Hindlimb muscle (tissue), 1 donor: ENCODE measurements at regions not wholly inside any gene's neighbourhood (a gene's known extent, or its start where the extent isn't known, plus 50 kb on each side); places are given as distances from the start of the nearest gene placed in this dataset.

ENCODE experiments used
- DNase-seq: peaks from one replicate; pipeline ENCODE4 v3.0.0-alpha.2; 2013

DNA sequence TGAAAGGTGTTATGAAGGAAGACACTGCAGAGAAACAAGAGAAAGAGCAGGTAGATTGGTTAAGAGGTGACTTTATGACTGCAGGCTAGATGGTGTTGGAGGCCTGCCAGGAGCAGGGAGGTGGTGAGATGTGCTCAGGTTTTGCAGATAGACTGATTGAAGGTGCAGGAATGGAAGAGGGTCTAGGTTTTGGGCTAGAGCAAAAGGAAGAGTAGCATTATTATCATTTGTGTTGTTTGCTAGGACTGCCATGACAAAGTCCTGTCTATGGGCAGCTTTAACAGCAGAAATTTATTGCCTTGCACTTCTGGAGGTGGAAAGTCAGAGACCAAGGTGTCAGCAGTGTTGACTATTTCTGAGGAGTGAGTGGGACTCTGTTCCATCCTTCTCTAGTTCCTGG is 172.9 kb upstream of the SOX11 start:
- no peak for DNase-seq

- peak; percentile 14 for DNase-seq
Measured at GRCh38 chr2:5520463-5520972, 171.7 kb upstream of the SOX11 start.

DNA sequence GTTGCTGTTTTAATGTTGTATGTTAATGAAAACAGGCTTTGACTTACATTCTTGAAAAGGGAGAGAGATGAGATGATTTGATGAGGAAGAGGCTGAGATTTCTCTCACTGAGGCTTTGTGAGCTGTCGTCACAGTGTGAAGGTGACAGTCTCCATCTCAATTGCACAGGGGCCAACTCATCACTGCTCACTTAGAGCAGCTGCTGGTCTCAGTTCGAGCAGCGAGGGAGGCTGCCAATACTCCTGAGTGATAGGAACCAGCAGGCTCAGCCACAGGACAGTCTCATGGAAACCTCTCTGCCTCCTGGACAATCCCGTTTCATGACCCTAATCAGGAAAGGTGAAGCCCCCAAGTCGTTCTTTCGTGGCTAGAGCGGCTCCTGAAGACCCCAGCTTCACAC is 170.7 kb upstream of the SOX11 start:
- no peak for DNase-seq

DNA sequence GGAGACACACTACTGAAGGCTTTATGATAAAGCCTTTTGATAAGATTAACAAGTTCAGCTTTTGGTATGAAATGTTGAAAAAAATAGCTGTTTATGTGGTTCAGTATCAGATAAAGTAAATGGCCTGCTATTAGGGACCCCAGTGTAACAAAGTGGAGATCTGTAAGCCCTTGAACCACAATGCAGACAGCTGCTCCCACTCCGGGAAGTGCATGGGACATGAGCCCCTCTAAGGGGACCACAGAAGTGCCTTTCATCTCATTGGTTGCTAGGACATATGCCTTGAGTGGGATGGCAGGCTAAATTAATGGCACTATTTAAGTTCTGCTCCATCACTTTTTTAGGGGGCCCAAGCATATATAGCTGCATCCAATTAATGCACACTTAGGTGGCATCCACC is 167.6 kb upstream of the SOX11 start:
- no peak for DNase-seq

DNA sequence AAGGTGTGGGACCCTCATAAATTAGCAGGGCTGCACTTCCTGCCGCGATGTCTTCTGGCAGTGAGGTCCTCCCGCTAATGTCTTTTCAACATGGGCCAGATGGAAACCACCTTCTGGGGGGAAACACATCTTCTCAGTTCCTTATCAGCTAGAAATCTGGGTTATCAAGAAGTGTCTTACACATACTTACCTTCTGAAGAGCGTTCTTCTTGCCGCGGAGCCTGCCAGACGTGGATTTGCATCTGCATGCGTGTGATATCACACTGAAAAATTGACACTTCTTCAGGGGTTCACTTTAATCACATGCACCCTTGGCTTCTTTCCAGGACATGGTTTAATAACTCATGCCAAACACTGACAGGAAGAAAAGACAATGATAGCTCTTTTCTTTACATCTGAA is 163.5 kb upstream of the SOX11 start:
- DNase-seq = no peak

DNA sequence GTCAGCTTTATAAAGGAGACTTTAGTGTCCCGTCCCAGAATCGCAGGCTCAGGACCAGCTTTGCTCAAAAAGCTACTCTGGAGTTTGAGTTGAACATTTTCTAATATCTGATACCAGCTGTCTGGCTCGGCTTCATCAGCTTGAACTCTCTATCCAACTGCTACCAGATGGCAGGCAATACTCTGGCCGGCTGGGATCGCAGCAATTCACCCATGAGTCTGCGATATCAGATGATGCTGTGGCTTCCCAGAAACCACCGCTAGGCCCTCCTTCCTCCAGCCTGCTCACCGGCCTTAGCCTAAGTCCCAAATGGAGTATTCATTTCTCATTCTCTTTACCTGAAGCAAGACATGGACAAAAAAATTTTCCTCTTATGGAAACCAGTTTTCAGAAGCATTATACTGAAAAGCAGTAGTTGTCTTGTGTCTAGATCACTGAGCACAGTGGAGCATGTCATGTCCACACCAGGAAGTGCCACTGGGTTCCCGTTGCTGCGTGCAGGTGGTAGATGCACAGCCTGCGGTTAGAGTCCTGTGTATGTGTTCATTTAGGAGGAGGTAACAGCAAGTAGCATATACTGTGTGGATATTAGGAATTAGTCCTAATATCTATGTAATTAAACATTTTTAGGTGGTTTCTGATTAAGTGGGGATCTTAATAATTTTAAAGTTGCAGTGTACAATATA is 162.0 kb upstream of the SOX11 start:
- no peak for DNase-seq

GRCh38 chr2:5535301-5535700 is 156.9 kb upstream of the SOX11 start:
- no peak for DNase-seq

DNA sequence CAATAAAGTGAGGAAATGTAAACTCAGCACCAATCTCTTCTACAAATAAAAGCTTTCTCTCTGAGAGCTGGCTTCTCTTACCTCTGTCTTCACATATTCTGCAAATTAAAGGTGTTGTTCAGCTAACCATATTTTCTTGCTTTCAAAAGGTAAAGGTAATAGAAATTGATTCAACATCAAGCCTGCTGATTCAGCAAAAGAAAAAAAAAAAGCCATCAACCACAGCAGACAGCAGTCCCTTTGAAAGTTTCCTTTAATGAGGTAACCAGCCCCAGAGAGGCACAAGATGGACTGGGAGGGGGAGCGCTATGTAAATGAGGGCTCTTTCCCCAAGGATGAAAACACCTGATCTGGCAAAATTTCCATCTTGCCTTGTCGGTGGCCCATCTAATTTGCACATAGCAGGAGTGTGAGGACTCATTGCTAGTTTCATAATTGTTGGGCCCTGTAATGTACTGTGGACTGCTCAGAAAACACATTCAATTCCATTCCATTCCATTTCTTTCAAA is 154.9 kb upstream of the SOX11 start:
- DNase-seq = no peak

- DNase-seq = no peak
Measured at GRCh38 chr2:5538313-5538712, 153.9 kb upstream of the SOX11 start.

- no peak for DNase-seq
Measured at GRCh38 chr2:5538772-5539171, 153.4 kb upstream of the SOX11 start.

DNA sequence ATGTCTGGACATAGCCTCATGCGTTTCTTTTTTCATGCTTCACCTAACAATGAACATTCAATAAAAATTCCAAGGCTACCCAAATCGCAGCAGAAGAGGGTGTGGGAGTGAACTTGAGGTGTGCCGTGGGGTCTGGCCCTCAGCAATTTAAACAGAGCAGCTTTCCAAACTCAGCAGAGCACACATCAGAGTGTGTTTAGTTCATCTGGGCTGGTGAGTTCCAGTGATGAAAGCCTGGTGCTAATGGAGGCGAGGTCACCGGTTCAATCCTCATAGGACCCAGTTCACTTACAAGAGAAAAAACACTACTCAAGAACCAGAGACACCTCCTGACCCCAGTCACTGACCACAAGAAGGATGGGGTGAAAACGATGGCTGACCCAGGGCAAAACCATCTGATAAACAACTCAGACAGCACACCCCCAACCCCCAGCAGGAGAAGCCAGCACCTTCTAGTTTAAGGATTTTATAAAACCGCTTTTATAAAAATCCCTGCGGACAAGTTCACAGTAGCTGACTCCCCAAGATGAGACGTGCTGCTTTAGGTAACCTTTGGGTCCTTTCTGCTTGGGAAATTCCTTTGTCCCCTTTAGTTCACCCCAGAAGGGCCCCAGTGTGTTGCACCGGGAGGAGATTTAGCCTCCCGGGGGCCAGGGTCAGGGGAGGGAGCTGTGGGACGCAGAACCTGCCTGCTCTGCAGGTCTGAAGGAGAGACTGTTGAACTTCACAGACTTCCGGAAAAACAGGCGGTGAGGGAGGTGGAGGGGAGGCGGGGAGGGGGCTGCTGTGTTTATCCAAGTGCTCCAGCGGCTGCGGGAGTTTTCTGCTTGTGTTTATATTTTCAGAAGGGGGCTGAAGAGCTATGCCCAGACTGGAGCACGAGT is 152.7 kb upstream of the SOX11 start:
- DNase-seq = no peak

- DNase-seq = no peak
Measured at GRCh38 chr2:5540856-5541255, 151.3 kb upstream of the SOX11 start.

GRCh38 chr2:5544205-5544786 is 147.9 kb upstream of the SOX11 start:
- DNase-seq = no peak

GRCh38 chr2:5546181-5546580 is 146.0 kb upstream of the SOX11 start:
- DNase-seq = no peak

GRCh38 chr2:5548991-5549715 is 143.0 kb upstream of the SOX11 start:
- DNase-seq = no peak

DNA sequence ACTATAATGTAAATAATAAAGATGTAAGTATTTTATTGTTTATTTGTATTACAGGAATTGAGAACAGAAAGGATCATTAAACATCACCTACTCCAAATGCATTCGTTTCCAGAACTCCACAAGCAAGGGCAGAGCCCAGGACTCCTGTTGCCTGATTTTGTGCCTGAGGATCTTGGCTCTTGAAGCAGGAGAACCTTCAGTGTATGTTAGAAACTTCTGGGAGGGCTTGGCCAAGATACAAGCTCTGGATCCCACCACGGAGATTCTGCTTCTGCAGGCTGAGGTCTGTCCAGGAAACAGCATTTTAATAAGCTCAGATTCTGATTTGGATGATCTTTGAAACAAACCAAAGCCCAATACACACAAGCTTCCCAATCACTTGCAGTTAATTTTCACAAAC is 142.4 kb upstream of the SOX11 start:
- DNase-seq = no peak

GRCh38 chr2:5555636-5556035 is 136.5 kb upstream of the SOX11 start:
- DNase-seq = no peak

- DNase-seq = no peak
Measured at GRCh38 chr2:5561006-5561405, 131.2 kb upstream of the SOX11 start.

GRCh38 chr2:5562426-5562825 is 129.8 kb upstream of the SOX11 start:
- DNase-seq = no peak

DNA sequence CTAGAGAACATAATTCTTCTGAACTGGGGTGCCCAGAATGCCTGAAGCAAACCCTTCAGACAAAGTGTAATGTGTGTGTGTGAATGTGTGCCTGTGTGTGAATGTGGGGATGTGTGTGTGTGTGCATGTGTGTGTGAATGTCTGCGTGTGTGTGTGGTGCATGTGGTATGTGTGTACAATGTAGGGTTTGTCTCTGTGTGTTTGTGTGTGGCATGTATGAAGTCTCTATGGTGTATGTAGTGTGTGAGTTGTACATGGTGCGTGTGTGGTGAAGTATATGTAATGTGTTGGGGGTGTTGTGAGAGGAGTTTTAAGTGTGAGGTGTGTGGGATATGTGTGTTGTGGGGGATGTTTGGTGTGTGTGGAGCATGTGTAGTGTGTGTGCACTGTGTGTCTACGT is 129.3 kb upstream of the SOX11 start:
- no peak for DNase-seq

GRCh38 chr2:5563411-5563810 is 128.8 kb upstream of the SOX11 start:
- no peak for DNase-seq

DNA sequence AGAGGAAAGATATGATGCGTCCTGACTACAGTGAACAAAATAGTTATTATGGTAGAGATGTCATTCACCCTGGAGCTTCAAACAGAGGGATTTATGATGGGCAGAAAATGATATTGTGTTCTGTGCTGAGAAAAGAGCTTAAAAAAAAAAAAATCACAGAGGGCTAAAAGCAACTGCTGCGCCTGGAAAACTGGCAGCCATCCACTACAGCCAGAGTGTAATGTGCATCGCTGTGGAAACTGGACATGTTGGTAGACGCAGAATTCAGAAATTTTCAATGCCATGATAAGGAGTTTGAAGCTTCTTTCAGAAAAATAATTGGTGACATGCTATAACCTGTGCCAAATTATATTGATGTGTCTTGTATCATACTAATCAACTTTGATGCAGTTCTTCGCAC is 122.9 kb upstream of the SOX11 start:
- peak; percentile 26 for DNase-seq

- DNase-seq = no peak
Measured at GRCh38 chr2:5576015-5576414, 116.2 kb upstream of the SOX11 start.
